Kidney tubule cell (primary cell): ENCODE measurements at regions not wholly inside any gene's neighbourhood (a gene's known extent, or its start where the extent isn't known, plus 50 kb on each side); places are given as distances from the start of the nearest gene placed in this dataset.
"Not testable (repeated sequence)": the region's sequence is repeated elsewhere in the genome, so short reads cannot be mapped to it uniquely, and the experiment has no call there.

ENCODE experiments used
- DNase-seq: peaks from one replicate; pipeline ENCODE4 v3.0.0-alpha.2; 2018; ENCODE audit warnings: low spot score

DNA sequence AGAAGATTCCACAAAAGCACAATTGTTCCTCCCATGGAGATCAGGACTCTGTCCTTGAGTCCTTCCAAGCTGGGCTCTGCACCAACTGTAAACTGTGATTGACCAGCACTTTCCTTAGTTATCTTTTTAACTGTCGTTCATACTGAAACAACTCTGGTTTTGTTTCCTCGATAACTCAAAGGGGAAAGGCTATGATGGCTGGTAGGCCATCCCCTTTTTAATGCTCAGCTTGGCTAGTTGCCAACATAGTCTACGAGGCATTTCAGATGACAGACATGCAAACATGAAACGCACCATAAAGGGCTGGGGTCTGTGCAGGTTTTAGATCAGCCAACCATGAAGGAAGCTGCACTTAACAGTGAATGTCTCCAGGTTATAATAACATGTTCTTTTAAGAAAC is 497.1 kb upstream of the ARID1B start:
- DNase-seq: no peak

DNA sequence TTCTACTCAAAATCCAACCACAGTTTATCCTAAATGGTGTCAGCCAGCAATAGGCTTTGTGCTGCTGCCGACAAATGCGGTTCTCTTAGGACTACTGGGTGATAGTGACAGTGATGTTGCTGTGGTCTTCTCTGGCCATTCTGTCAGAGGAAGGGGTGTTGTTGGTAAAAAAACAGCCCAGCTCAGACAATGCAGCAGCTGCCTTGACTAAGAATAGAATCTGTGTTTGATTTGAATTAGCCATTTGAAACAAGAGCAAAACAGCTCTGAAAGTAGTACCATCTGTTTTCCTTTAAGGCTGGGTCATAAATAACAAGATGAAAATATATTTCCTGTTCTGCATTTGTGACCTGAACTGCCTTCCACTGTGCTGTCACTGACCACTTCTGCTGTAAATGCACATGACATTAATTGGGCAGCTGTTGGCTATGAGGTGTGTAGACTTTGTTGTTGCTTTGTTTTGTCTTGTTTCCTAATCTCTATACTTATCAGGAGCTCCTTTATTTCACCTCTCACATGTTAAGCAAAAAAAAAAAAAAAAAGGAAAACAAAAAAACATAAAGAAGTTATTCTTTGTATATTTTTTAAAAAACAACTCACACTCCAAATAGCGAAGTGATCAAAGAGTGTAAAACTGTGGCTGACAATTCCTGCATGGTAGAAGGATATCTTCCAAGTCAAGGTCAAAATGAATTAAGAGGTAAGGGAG is 497.8 kb upstream of the ARID1B start:
- no peak for DNase-seq

DNA sequence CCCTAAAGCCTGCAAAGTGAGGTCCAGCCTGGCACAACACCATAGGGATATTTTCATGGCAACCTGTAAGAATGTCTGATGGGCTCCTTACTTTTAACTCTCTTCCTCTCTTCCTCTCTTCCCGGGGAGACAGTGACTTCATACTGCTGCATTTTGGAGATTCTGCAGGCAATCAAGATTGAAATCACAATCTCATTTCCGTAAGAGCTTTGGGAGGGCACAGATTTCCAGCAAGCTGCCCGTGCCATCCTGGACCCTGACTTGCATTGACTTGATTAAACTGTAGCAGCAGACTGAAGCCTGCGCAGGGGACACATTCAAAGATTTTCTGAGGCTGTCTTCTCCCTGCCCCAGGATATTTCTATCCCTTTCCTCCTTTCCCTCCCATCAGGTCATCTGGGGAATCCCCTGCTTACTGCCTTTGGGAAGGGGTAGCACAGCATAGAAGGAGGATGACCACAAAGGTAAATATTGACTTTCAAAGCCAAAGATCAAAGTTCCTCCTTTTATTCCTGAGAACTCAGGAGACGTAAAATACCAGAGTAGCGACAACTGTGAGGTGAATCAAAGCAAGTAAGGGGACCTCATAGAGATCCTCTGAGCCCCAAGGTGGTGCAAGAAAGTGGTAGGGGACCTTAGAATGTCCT is 504.0 kb upstream of the ARID1B start:
- DNase-seq: peak; percentile 70

DNA sequence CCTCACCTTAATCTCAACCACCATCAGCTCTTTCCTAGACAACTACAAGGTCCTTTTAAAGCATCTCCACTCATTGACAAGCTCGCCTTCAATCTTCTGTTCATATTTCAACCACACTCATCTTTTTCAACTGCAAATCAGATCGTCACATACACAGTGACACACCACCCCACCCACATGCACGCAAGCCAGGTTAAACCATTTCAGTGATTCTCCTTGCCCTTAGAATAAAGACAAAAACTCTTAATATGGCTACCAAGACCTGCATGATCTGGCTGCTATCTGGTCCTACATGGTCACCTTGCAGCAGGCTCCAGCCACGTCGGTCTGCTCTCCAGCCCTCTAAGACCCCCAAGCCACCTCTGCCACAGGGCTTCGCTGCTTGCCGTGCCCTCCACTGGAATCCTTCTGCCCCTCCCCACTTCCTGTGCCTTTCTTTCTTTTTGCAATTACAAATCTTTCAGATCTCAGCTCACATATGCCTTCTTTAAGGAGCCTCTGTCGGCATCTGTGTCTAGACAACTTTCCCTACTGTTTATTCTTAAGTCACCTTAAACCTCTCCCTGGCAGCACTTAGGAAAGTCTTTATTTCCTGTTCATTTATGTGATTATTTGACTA is 507.3 kb upstream of the ARID1B start:
- DNase-seq: no peak

GRCh38 chr6:156268849-156269248 is 508.3 kb upstream of the ARID1B start:
- no peak for DNase-seq

GRCh38 chr6:156262014-156262413 is 515.2 kb upstream of the ARID1B start:
- DNase-seq: peak; percentile 17

DNA sequence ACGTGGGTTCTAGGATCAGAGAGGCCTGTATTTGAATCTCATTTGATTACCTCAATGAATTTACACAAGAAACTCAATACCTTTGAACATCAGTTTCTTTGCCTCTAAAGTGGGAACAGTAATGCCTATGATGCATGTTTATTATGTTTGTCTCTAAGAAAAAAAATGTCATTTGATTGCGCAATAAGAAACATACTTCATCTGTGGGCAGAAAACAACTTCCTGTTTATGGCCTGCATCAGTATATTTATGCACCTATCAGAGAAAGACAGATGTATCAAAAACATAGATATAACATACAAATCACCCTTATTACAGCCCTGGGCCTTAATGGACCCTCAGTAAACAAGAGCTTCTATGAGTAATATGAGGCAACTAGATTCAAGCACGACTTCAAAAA is 516.4 kb upstream of the ARID1B start:
- DNase-seq: no peak

- DNase-seq: no peak
These were observed 518.2 kb upstream of the ARID1B start for GRCh38 chr6:156258981-156259380.

DNA sequence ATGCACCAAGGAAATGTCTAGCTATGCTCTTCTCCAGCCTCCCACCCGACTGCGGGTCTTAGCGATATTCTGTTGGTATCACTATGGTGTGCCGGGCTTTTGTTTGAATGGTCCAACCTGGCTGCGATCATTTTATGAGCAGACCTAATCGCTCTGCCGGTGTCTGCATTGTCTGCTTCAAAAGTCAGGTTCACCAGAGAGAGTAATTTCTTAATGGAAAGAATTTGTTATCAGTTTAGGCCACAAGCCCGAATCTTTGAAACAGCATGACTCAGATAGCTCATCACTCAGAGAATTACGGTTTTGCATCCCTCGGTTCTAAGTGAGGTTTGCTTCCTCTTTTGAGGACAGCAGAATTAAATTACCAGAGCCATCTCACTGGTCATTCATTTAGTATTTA is 521.0 kb upstream of the ARID1B start:
- no peak for DNase-seq

DNA sequence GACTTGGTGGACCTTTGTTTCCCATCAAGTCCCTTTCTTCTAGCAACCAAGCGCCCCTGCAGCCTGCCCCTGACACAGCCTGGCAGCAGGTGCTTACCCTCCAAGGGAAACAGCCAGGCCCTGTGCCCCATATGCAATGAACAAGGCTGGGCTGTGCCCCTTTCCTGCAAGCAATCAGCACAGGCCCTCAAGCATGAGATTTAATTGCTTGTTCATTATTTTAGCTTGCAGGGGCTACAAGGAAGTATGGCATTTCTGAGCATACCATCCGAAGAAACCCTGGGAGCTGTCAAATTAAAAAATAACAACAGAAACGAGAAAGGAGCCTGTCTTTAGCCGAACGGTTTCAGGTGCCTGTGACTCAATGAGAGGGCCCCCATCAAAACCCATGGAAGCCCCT is 522.9 kb upstream of the ARID1B start:
- no peak for DNase-seq

- peak; percentile 50 for DNase-seq
These were observed 526.6 kb upstream of the ARID1B start for GRCh38 chr6:156250593-156250992.

GRCh38 chr6:156242206-156242605 is 535.0 kb upstream of the ARID1B start:
- no peak for DNase-seq

DNA sequence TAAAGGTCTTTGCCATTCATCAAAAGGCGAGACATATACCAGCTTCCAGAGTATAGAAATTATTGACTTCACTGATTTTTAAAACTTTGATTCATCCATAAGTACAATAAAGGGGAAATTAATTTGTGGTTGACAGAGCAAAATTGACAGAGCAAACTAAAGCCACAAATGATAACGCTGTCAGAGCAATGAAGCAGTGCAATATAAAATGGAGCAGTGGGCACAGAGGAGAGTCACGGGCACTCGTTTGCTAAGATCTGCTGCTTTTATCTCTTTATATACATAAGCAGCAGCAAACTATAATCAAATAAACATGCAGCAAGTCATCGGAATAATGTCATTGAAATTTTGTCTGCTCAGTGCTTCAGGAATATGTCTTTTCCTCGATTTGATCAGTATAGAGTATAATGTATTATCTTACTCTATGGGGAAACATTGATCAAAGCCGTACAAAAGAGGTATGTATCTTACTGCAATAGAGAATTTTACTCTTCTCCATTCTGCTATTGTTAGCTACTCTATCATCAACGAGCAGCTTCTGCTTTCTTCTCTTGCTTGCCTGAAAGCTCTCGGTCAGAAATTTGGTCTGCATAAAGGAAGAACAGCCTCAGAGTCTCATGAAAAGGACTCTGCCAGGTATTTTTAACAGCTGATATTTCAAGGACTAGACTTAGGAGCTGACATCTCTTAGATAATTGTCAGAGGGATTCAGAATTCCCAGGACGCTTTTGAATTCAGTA is 546.0 kb upstream of the ARID1B start:
- no peak for DNase-seq

DNA sequence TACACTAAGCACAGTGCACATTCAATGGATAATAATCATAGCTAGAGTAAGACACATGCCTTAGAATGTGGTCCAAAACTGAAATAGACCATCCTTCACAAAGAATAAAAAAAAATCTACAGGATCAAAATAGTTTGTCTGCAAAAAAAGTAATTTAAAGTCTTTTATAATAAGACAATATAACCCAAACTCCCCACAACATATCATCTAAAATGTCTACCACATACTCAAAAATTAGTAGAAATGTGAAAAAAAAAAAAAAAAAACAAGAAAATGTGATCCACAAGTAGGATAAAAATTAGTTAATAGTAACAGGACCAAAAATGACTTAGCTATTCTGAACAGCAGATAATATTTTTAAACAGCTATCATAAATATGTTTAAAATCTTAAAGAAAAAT is 557.2 kb upstream of the ARID1B start:
- no peak for DNase-seq

GRCh38 chr6:156205678-156206077 is 571.5 kb upstream of the ARID1B start:
- DNase-seq: no peak

DNA sequence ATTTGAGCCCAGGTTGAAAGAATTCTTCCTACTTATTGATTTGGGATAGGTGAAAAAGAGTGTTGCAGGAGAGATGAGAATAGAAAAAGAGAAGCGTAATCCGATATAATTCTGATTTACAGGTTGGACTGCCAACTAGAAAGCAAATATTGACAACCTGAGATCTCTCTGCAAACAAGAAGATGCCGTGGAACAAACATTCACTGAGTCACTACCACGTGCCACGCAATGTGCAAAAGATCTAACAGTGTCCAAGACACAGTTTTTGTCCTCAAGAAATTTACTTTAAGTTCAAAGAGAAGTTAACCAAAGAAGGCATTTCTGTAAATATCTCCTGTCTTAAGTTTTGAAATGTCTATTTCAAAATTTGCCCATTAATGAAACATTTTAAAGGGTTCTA is 578.0 kb upstream of the ARID1B start:
- no peak for DNase-seq

GRCh38 chr6:156197513-156197912 is 579.7 kb upstream of the ARID1B start:
- DNase-seq: no peak

DNA sequence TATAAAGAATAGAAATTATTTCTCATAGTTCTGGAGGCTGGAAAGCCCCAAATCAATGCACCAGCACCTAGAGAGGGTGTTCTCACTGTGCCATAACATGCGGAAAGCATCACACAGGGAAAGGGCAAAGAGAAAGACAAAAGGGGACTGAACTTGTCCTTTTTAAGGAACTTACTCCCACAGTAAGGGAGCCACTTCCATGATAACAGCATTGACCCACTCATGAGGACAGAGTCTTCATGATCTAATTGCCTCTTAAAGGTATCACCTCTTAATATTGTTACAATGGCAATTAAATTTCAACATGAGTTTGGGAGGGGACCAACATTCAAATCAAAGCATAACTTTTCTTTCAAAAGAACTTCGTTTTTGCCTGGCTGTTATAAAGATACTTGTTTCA is 582.2 kb upstream of the ARID1B start:
- DNase-seq: no peak

- no peak for DNase-seq
These were observed 583.8 kb upstream of the ARID1B start for GRCh38 chr6:156193381-156193780.

- no peak for DNase-seq
These were observed 585.3 kb upstream of the ARID1B start for GRCh38 chr6:156191895-156192294.

GRCh38 chr6:156191390-156191789 is 585.8 kb upstream of the ARID1B start:
- not testable (repeated sequence) for DNase-seq

GRCh38 chr6:156190270-156190669 is 586.9 kb upstream of the ARID1B start:
- no peak for DNase-seq

- no peak for DNase-seq
These were observed 587.5 kb upstream of the ARID1B start for GRCh38 chr6:156189714-156190113.
